Esophagus muscularis mucosa (tissue), 4 donors: ENCODE measurements at regions not wholly inside any gene's neighbourhood (a gene's known extent, or its start where the extent isn't known, plus 50 kb on each side); places are given as distances from the start of the nearest gene placed in this dataset.
"Not testable (repeated sequence)": the region's sequence is repeated elsewhere in the genome, so short reads cannot be mapped to it uniquely, and the experiment has no call there.

Experiments
- DNase-seq: peaks from one replicate; pipeline ENCODE4 v3.0.0-alpha.2; 2017; ENCODE audit errors: extremely low spot score
- H3K27ac ChIP-seq, 4 donors: fragments of 200-600 bp; sonication (generic); replicated peaks in 1 of 4; 1 replicate in 3 of 4; 2 replicates in 1 of 4; pipeline ENCODE4 v1.5.1; 2016 to 2019; ENCODE audit warnings: mild to moderate bottlenecking in 1 of 4
- H3K27me3 ChIP-seq, 4 donors: fragments of 200-600 bp; sonication (generic); one replicate each; pipeline versions ENCODE4 v1.5.1 to v1.6.0; 2016 to 2019
- H3K36me3 ChIP-seq, 4 donors: fragments of 200-600 bp; sonication (generic); one replicate each; pipeline ENCODE4 v1.5.1; 2016 to 2019
- H3K4me1 ChIP-seq, 4 donors: fragments of 200-600 bp; sonication (generic); one replicate each; pipeline ENCODE4 v1.5.1; 2016 to 2019
- H3K4me3 ChIP-seq, 4 donors: fragments of 200-600 bp; sonication (generic); 1 replicate in 2 of 4; 2 replicates in 2 of 4; pipeline ENCODE4 v1.5.1; 2016 to 2019; ENCODE audit warnings: mild to moderate bottlenecking in 4 of 4, moderate library complexity in 1 of 4
- H3K9me3 ChIP-seq, 4 donors: fragments of 200-600 bp; sonication (generic); 1 replicate in 3 of 4; 2 replicates in 1 of 4; pipeline ENCODE4 v1.5.1; 2016 to 2019
- CTCF ChIP-seq, 3 experiments: fragments of 200-600 bp in 2 of 3; fragments of 450-650 bp in 1 of 3; sonication (generic) in 2 of 3; IDR thresholded peaks; one replicate each; pipeline ENCODE4 v1.5.1; 2017 to 2019; ENCODE audit warnings: antibody characterized with exemption in 3 of 3, mild to moderate bottlenecking in 2 of 3, moderate library complexity in 1 of 3
- EP300 ChIP-seq: sonication (generic); formaldehyde crosslinking; IDR thresholded peaks from one replicate; pipeline ENCODE4 v1.6.1; 2017; ENCODE audit warnings: antibody characterized with exemption
- POLR2A ChIP-seq: fragments of 450-650 bp; IDR thresholded peaks from one replicate; pipeline ENCODE4 v1.6.1; 2017; ENCODE audit warnings: antibody characterized with exemption, moderate library complexity, mild to moderate bottlenecking, low read depth
- POLR2AphosphoS5 ChIP-seq, 2 donors: sonication (generic); formaldehyde crosslinking; IDR thresholded peaks; one replicate each; pipeline ENCODE4 v1.6.1; 2017; ENCODE audit warnings: antibody characterized with exemption in 2 of 2
- WGBS: methylation state at CpG from one replicate; pipeline ENCODE4 v1.1.5; 2018; 5-methylcytosine and 5-hydroxymethylcytosine counted together
- intact Hi-C: fragments of 100-400 bp; cut with DNase I; formaldehyde crosslinking; loops from one replicate; pipeline ENCODE4 v1.15.1; 2023

GRCh38 chr7:142581341-142581740 lies 167.9 kb upstream of the PRSS1 start:
- H3K36me3 ChIP-seq: no peaks in the 10 kb centered on the region
- H3K27ac ChIP-seq: no peak overlapping the region
- H3K27me3 ChIP-seq: no peaks in the 10 kb centered on the region
- peaks cover 0 to 4% (median 0%) of the 10 kb centered on the region in 4 donors for H3K4me1 ChIP-seq
- TF ChIP-seq EP300 (no peak), CTCF (IDR thresholded peaks at IDR 0.05) (no peak), POLR2A (no peak), POLR2AphosphoS5 (IDR thresholded peaks at IDR 0.05) (no peak)
- H3K4me3 ChIP-seq: no peak overlapping the region
- DNase-seq: no peak
- 56% methylated on average over 4 of the region's 4 CpGs for WGBS
- no peaks in the 10 kb centered on the region for H3K9me3 ChIP-seq
- intact Hi-C loops: no loop called here

- intact Hi-C loops: no loop called here
- no peak overlapping the region for H3K4me3 ChIP-seq
- no peaks in the 10 kb centered on the region for H3K36me3 ChIP-seq
- H3K27me3 ChIP-seq: no peaks in the 10 kb centered on the region
- no peaks in the 10 kb centered on the region for H3K9me3 ChIP-seq
- peaks cover 0 to 4% (median 0%) of the 10 kb centered on the region in 4 donors for H3K4me1 ChIP-seq
- no peak for DNase-seq
- TF ChIP-seq EP300 (no peak), POLR2AphosphoS5 (IDR thresholded peaks at IDR 0.05) (no peak), POLR2A (no peak), CTCF (IDR thresholded peaks at IDR 0.05) (no peak)
- 90% methylated on average over 1 of the region's 1 CpG for WGBS
- H3K27ac ChIP-seq: no peak overlapping the region
Observed at GRCh38 chr7:142579946-142580345, 169.3 kb upstream of the PRSS1 start.

- H3K27ac ChIP-seq, H3K27me3 ChIP-seq, H3K4me3 ChIP-seq, H3K9me3 ChIP-seq, DNase-seq, H3K36me3 ChIP-seq, H3K4me1 ChIP-seq, intact Hi-C loops: not testable (repeated sequence)
- WGBS: 92% methylated on average over 18 of the region's 25 CpGs
Observed at GRCh38 chr7:142575351-142575750, 173.9 kb upstream of the PRSS1 start.

GRCh38 chr7:142571581-142571980 lies 177.7 kb upstream of the PRSS1 start:
- no peak for TF ChIP-seq CTCF (IDR thresholded peaks at IDR 0.05)
- no peak for TF ChIP-seq EP300
- no peak for TF ChIP-seq POLR2AphosphoS5 (IDR thresholded peaks at IDR 0.05)
- no peak for TF ChIP-seq POLR2A
- intact Hi-C loops: no loop called here
- WGBS: 71% methylated on average over 3 of the region's 3 CpGs
- no peaks in the 10 kb centered on the region for H3K9me3 ChIP-seq
- H3K27me3 ChIP-seq: peaks cover 0 to 26% (median 0%) of the 10 kb centered on the region in 4 donors
- no peaks in the 10 kb centered on the region for H3K36me3 ChIP-seq
- no peaks in the 10 kb centered on the region for H3K4me1 ChIP-seq
- H3K4me3 ChIP-seq: no peak overlapping the region
- H3K27ac ChIP-seq: no peak overlapping the region
- DNase-seq: no peak

GRCh38 chr7:142569851-142570250 lies 179.4 kb upstream of the PRSS1 start:
- no peak for TF ChIP-seq POLR2A
- no peak for TF ChIP-seq EP300
- no peak for TF ChIP-seq CTCF (IDR thresholded peaks at IDR 0.05)
- 100% methylated on average over 1 of the region's 1 CpG for WGBS
- no peak overlapping the region for H3K27ac ChIP-seq
- intact Hi-C loops: no loop called here
- H3K4me1 ChIP-seq: no peaks in the 10 kb centered on the region
- H3K27me3 ChIP-seq: peaks cover 0 to 26% (median 0%) of the 10 kb centered on the region in 4 donors
- H3K4me3 ChIP-seq: no peak overlapping the region
- H3K9me3 ChIP-seq: no peaks in the 10 kb centered on the region
- no peak for DNase-seq
- H3K36me3 ChIP-seq: no peaks in the 10 kb centered on the region
